ENCODE measurements at regions not wholly inside any gene's neighbourhood (a gene's known extent, or its start where the extent isn't known, plus 50 kb on each side); places are given as distances from the start of the nearest gene placed in this dataset.

GRCh38 chrY:12393190-12393589 lies 307.8 kb upstream of the USP9Y start:
- TF ChIP-seq, protein P1, sequence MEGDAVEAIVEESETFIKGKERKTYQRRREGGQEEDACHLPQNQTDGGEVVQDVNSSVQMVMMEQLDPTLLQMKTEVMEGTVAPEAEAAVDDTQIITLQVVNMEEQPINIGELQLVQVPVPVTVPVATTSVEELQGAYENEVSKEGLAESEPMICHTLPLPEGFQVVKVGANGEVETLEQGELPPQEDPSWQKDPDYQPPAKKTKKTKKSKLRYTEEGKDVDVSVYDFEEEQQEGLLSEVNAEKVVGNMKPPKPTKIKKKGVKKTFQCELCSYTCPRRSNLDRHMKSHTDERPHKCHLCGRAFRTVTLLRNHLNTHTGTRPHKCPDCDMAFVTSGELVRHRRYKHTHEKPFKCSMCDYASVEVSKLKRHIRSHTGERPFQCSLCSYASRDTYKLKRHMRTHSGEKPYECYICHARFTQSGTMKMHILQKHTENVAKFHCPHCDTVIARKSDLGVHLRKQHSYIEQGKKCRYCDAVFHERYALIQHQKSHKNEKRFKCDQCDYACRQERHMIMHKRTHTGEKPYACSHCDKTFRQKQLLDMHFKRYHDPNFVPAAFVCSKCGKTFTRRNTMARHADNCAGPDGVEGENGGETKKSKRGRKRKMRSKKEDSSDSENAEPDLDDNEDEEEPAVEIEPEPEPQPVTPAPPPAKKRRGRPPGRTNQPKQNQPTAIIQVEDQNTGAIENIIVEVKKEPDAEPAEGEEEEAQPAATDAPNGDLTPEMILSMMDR (IDR thresholded peaks at IDR 0.05; ENCODE audit: extremely low read depth in 1 of 2, insufficient read depth in 1 of 2, low read depth in 1 of 2, low read length in 2 of 2), result no peak
- TF ChIP-seq MYC (IDR thresholded peaks at IDR 0.05; ENCODE audit: low read depth, low read length) (no peak), EZH2 (IDR thresholded peaks at IDR 0.05; ENCODE audit: borderline replicate concordance, low read depth, low read length, severe bottlenecking) (no peak), POLR2A (IDR thresholded peaks at IDR 0.05; ENCODE audit: low read depth, low read length) (no peak), GATA2 (IDR thresholded peaks at IDR 0.05; ENCODE audit: insufficient read depth, insufficient read length, low read depth, low read length) (no peak)
- TF ChIP-seq, protein P2, sequence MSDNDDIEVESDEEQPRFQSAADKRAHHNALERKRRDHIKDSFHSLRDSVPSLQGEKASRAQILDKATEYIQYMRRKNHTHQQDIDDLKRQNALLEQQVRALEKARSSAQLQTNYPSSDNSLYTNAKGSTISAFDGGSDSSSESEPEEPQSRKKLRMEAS (IDR thresholded peaks at IDR 0.05; ENCODE audit: insufficient read depth, insufficient read length), result no peak

Data from endothelial cell of umbilical vein (primary cell).